Fibroblast of mammary gland (primary cell): ENCODE measurements at regions not wholly inside any gene's neighbourhood (a gene's known extent, or its start where the extent isn't known, plus 50 kb on each side); places are given as distances from the start of the nearest gene placed in this dataset.
A peak's percentile ranks its signal among the peaks of the same experiment; 100 is the strongest.
"Not testable (repeated sequence)": the region's sequence is repeated elsewhere in the genome, so short reads cannot be mapped to it uniquely, and the experiment has no call there.

Experiments used
- DNase-seq: peaks from one replicate; pipeline ENCODE4 v3.0.0-alpha.2; 2010; ENCODE audit warnings: low read depth
- H3K4me3 ChIP-seq: 2 replicates; pipeline ENCODE4 v1.5.1; 2011; ENCODE audit warnings: low read depth, mild to moderate bottlenecking, low read length, moderate library complexity; ENCODE audit not compliant: control insufficient read depth
- CTCF ChIP-seq: conservative IDR thresholded peaks from 2 replicates; pipeline ENCODE4 v1.5.1; 2011; ENCODE audit warnings: low read depth, low read length, inconsistent platforms; ENCODE audit not compliant: control insufficient read depth, insufficient read depth

GRCh38 chr1:200294241-200294640 is 115.6 kb downstream of the ZNF281 start:
- DNase-seq: no peak
- no peak overlapping the region for H3K4me3 ChIP-seq
- no peak for TF ChIP-seq CTCF

GRCh38 chr1:200292699-200293098 is 117.1 kb downstream of the ZNF281 start:
- no peak overlapping the region for H3K4me3 ChIP-seq
- no peak for DNase-seq
- TF ChIP-seq CTCF: no peak

- DNase-seq: no peak
- TF ChIP-seq CTCF: no peak
- no peak overlapping the region for H3K4me3 ChIP-seq
These were observed 118.7 kb downstream of the ZNF281 start for GRCh38 chr1:200291106-200291505.

GRCh38 chr1:200290010-200290685 is 119.7 kb downstream of the ZNF281 start:
- no peak overlapping the region for H3K4me3 ChIP-seq
- no peak for DNase-seq
- peak; percentile 6 for TF ChIP-seq CTCF

- no peak for DNase-seq
- no peak overlapping the region for H3K4me3 ChIP-seq
- no peak for TF ChIP-seq CTCF
These were observed 121.6 kb downstream of the ZNF281 start for GRCh38 chr1:200288226-200288625.

GRCh38 chr1:200284236-200284635 is 125.6 kb downstream of the ZNF281 start:
- DNase-seq, H3K4me3 ChIP-seq: not testable (repeated sequence)

GRCh38 chr1:200282497-200283122 is 127.2 kb downstream of the ZNF281 start:
- no peak overlapping the region for H3K4me3 ChIP-seq
- no peak for DNase-seq
- no peak for TF ChIP-seq CTCF
